SK-N-MC (cell line): ENCODE measurements at regions not wholly inside any gene's neighbourhood (a gene's known extent, or its start where the extent isn't known, plus 50 kb on each side); places are given as distances from the start of the nearest gene placed in this dataset.

Experiments used
- EZH2 ChIP-seq: fragments of 200-600 bp; sonication (generic); IDR thresholded peaks from one replicate; pipeline ENCODE4 v1.6.1; 2017; ENCODE audit warnings: antibody characterized with exemption
- POLR2AphosphoS5 ChIP-seq: IDR thresholded peaks from 2 replicates; pipeline ENCODE4 v1.6.1; 2012; ENCODE audit warnings: mild to moderate bottlenecking, low read depth, low read length, borderline replicate concordance

GRCh38 chr5:110239786-110240185 is 486.7 kb downstream of the TMEM232 start:
- TF ChIP-seq EZH2: no peak
- no peak for TF ChIP-seq POLR2AphosphoS5
